ENCODE measurements at regions not wholly inside any gene's neighbourhood (a gene's known extent, or its start where the extent isn't known, plus 50 kb on each side); places are given as distances from the start of the nearest gene placed in this dataset.

DNA sequence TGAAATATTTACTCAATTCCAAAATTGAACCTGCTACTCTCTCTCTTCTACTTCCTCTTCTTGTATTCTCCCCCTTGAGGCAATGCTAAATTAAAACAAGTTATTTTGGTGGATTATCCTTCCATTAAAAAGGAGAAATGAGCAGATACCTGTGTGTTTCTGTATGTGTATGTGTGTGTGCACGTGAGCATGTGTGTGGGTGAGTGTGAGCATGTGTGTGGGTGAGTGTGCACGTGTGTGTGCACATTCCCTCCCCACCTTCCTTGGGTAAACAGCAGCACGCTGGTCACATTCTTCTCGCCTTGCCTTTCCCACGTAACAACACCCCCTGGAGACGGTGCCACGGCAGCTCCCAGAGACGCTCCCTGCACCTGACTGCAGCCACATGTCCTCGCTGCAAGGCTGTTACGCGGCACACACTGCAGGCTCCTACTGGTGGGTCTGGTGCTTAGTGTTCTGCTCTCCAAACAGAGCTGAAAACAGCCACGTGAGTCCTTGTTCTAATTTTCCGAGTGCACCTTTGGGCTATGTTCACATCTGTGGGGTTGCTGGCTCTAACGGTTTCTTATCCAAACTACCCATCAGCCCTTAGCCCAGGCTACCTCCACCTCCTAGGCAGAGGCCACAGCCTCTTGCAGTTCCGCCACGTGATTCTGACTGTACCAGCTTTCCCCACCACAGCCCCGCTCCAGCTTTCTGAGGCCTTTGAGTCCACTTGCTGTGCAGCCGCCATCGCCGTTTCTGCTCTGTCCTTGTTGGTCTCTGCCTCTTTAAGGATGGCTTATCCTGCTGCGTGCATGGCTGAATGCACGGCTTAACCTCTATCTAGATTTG, 123.4 kb downstream of the CTTN start:
- DNase-seq (ENCODE audit: low spot score) = no peak

DNA sequence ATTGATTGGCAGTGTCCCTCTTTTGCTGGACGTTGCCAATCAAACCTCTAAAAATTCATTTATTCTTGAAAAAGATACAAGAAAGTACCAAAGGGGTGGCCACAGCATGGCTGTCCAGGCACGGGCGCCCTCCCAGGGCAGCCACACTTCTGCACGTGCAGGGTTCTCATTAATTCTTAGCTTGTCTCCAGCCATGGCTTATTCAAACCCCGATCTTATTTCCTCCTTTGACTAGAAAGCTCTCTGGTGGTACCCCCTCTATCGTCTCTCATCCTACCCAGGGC, 123.9 kb downstream of the CTTN start:
- no peak for DNase-seq (ENCODE audit: low spot score)

DNA sequence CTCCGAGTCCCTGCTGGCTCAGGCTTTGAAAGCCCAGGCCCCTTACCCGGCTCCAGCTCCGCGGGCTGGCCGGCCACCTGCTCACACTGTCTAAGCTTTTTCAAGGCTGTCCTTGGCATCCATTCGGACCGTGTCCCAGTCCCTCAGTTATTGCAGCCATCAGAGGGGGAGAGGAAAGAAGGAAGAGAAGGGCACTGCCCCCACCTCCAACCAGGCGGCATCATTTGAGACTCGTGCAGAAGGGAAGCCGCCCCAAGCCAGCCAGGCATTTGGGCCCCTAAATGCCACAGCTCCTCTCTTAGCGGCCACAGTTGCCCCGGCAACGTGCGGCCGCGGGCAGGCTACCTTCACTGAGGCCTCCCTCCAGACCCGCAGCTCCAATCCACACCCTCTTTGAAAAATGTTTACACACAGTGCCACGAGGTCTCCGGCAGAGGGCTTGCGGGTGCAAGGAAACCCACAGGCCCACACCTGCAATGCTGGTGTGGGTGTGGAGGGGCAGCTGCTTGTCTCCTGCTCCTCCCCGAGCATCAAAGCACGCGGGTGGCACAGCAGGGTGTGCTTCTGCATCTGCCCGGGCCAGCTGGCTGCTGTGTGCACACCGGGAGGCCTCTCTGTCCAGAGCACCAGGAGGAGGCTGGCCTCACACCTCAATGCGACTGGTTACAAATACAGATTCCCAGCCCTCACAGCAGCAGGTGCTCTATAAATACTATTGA, 124.4 kb downstream of the CTTN start:
- DNase-seq (ENCODE audit: low spot score) = no peak

DNA sequence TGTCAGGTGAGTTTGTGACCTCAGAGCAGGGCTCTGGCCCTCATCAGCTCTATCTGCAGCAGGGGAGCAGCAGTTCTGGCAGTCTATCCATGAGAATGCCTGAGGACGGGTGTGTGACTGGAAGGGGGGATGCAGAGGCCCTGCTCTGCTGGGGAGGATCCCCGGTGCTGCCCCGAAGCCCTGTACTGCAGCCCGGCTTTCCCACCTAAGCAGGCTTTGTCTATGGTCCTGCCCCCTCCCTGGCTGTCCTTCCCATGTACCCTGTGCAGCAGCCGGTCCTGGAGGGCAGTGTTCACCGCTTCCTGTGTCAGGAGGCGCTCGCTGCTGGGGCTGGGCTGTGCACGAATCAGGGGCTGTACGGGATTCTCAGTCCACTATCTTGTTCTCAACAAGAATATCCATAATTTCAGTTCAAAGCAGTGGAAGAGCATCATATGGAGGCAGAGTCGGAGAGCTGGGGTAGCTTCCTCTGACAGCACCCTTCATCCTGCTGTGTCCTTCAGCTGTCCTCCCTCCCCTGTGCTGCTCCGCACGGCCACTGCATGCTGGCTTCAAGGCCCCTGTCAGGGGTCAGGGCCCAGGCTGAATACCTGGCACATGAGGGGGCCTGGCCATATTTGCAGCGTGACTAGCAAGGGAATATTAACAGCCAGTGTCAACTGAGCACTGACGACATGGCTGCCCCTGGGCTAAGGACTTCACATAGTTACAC, 125.2 kb downstream of the CTTN start:
- DNase-seq (ENCODE audit: low spot score) = no peak

DNA sequence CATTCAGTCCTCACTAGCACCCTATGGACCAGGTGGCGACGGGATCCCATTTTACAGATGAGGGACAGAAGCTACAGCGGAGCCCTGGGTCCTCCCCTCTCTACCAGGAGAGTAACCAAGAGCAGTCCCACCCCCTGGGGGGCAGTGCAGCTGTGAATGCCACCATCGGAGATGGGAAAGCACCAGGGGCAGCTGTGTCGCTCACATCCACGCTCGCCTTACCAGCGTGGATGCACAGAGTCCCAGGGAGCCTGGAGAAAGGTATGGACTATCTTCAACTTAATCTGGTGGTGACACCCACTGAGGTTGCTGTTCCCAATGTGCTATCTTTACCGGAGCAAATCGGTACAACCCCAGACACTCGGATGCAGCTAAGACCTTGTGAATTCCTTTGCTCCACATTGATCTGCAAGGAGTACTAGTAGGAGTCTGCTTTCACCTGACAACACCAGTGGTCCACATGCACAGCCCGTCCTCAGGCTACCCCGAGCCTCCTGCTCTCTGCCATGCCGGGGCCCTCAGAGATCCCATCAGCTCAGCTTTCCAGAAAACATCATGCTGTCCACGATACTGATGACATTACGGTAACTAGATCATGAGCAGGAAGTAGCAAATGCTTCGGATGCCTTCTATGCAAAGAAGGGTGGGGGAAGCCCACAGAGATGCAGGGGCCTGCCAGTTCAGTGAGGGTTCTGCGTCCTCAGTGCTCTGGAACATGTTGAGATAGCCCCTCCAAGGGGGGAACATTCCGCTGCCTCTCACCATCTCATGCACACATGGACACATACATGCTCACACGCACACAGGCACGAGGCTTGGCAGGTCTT, 126.0 kb downstream of the CTTN start:
- peak; percentile 34 for DNase-seq (ENCODE audit: low spot score)

DNA sequence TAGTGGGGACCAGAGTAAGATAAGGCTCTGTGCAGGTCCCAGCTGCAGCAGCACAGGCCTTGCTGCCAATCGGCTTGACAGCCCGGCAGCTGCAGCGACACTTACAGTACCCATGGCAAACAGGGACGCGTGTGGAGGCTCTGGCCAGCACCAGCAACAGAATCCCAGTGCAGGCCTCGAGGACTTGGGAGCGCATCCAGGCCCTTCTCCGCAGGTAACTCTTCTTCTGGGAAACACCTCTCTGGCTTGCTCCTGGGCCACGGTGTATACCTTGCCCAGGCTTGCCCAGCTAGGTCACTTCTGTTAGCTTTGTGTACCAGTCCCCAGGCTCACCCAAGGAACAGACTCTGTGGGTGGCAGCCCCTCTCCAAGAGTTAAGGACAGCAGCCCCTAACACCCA, 126.7 kb downstream of the CTTN start:
- no peak for DNase-seq (ENCODE audit: low spot score)

DNA sequence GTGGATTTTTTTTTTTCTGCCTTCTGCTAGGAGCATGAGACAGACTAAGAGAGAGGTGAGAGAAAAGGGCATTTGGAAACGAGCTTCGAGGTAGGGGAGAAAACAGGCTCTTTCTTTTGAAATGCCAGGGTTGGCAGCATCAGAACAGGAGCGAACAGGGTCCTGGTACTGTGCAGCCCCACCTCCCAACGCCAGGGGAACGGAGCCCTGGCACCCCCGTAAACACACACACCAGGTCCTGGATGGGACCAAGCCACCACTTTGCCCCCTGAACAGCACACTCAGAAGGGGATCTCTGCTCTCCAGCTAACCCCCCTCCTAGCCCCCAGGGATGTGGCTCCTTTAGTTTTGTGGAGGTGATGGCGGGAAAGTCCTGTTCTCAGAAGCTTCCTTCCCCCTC, 127.1 kb downstream of the CTTN start:
- no peak for DNase-seq (ENCODE audit: low spot score)

DNA sequence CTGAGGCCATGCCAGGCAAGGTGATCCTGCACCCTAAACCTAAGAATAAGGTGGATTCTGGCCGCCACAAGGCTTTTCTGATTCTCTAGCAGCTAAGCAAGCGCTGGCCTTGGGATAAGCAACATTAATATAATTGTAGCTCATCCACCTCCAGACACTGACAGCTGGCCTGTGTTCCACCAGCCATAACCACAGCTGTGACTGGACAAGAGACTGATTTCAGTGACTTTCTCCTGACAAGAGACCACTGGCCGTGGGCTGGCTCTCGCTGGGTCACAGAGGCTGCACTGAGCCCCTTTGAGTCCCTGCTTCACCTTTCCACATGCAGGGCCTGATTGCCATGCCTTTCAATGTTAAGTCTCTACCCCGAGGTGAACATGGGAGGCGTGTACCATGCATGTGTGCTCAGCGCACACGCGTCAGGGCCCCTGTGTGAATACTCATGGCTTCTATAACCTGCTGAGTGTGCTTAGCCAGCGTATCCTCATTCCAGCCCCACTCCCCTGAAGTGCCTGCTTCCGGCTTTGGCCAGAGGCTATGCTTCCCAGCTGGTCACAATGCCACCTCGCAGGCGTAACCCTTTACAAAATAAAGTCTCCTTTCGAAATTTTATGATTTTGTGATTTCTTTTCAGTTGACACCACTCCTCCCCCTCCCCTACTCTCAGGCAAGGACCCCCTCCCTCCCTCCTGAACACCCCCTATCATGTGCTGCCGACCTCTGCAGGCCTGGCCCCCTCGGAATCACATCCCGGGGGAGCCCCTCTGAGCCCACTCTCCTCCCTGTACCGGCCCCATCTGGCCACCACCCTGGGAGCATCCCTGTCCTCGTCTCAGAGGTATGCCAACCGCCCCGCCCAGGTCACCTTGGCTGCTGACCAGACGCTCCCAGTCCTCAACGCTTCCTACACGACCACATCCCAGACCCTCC, 128.1 kb downstream of the CTTN start:
- no peak for DNase-seq (ENCODE audit: low spot score)

DNA sequence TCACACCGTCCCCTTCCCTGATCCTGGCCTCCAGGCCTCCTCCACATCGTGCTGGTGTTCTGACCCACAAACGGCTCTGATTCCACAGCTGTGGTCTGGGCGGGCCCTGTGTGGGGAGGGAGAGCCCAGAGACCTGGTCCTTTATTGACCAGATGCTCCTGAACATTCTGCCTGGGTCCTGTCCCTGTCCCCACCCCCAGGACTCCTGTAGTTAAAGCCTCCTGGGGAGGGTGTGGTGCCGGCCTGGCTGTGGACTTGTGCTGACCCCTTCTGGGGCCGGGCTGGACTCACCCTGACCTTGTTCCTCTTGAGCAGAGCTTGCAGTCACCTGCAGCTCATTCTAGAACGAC, 128.7 kb downstream of the CTTN start:
- no peak for DNase-seq (ENCODE audit: low spot score)

DNA sequence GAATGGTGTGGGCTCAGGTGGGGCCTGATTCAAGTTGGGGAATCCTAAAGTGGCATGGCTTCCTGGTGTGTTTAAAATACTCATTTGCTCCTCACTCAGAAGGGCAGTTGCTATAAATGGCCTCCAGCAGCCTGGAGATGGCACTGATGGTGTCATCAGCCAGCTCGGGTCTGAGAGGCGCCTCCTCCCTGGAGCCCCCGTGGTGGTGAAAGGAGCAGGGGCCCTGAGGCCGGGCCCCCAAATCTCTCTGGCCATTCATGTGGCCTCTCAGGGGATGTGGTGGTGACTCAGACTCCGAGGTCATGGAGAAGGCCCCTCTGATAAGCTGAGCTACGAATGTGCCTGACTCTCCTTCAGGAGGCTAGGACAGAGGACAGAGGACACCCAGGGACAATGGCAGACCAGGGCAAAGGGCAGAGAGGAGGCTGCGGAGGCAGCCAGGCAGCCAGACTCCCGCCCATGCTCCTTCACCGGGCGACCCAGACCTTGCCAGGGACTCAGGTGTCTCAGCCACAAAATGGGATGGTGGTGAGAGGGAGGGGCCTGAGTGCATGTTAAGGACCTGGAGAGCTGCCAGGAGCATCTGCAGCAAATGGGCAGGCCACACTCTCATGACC, 129.2 kb downstream of the CTTN start:
- DNase-seq (ENCODE audit: low spot score) = no peak

DNA sequence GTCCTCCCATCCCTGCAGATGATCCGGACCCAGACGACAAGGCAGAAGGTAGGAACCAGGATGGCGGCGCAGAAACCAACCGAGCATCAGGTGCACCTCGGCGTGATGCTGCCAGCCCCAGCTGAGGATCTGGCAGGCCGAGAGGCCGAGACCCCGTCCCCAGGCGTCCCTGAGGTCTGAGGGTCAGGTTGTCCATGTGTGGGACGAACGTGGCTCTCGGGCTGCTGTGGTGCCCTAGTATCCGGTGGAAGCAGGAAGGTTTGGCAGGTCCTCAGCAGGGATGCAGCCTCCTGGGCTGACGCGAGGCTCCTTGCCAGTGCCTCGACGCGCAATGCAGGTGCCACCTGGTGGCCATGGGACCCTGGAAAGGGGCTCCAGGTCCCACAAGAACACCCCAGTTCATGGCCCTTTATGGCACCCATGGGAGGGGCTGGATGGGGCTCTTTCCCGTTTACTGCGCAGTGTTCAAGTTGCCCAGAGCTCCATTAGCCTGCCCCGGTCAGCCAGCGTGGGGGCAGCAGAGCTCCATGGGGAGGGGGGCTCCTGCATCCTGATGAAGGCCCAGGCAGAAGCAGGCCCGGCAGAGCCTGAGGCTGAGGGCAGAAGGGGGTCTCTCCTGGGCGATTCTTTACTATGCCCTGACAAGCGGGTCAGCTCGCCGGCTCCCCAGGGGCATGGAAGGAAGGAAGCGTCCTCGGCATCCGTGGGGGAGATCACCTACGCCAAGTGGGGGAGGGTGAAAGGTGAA, 129.9 kb downstream of the CTTN start:
- DNase-seq (ENCODE audit: low spot score) = no peak

DNA sequence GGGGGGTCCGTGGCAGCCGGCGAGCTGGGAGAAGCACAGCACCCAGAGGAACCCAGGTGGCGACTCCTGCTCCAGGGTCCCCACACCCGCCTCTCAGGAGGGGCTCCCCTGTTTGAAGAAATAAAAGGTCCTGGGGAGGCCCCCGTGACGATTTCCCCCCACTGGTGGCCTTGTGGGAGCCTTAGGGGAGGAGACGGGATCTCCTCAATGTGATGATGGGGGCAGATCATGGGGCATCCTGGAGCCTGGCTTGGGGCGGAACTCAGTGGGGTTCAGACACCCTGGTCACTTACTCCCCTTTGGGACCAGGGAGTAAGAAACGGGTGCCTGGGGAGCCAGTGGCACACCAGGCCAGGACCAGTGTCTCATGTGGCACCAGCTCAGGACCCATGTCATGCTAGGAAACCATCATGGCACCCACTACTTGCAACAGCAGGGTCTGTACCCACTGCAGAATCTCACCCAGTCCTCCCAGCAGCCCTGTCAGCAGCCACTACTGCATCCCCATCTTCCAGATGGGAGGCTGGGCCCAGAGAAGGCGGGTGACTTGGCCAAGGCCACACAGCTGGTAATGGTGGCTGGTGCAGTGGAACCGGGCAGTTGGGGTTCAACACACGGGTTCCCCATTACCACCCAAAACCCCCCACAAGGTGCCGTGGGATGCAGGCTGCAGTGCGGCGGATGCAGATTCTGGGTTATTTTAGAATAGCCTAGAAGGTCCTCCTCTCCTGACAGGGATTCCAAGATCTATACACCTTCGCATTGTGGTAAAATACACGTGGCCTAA, 130.7 kb downstream of the CTTN start:
- DNase-seq (ENCODE audit: low spot score) = no peak

DNA sequence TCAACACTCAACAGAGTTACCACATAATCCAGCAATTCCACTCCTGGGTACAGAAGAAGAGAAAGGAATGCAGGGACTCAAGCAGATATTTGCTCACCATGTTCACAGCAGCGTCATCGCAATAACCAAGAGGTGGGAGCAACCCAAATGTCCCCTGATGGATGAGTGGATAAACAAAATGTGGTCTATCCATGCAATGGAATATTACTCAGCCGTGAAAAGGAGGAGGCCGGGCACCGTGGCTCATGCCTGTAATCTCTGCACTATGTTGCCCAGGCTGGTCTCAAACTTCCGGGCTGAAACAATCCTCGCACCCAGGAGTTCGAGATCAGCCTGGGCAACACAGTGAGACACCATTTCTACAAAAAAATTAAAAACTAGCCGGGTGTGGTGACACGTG, 131.7 kb downstream of the CTTN start:
- no peak for DNase-seq (ENCODE audit: low spot score)

DNA sequence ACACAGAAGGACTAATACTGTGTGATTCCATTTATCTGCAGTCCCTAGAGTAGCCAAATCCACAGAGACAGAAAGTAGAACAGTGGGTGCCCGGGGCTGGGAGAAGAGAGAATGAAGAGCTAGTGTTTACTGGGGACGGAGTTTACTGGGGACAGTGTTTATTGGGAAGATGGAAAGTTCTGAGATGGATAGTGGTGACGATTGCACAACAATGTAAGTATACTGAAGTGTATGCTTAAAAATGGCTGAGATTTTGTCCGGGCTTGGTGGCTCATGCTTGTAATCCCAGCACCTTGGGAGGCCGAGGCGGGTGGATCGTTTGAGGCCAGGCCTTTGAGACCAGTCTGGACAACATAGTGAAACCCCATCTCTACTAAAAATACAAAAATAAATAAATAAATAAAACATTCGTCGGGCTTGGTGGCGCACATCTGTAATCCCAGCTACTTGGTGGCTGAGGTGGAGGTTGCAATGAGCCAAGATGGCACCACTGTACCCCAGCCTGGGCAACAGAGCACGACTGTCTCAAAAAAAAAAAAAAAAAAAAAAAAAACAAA, 132.4 kb downstream of the CTTN start:
- no peak for DNase-seq (ENCODE audit: low spot score)

DNA sequence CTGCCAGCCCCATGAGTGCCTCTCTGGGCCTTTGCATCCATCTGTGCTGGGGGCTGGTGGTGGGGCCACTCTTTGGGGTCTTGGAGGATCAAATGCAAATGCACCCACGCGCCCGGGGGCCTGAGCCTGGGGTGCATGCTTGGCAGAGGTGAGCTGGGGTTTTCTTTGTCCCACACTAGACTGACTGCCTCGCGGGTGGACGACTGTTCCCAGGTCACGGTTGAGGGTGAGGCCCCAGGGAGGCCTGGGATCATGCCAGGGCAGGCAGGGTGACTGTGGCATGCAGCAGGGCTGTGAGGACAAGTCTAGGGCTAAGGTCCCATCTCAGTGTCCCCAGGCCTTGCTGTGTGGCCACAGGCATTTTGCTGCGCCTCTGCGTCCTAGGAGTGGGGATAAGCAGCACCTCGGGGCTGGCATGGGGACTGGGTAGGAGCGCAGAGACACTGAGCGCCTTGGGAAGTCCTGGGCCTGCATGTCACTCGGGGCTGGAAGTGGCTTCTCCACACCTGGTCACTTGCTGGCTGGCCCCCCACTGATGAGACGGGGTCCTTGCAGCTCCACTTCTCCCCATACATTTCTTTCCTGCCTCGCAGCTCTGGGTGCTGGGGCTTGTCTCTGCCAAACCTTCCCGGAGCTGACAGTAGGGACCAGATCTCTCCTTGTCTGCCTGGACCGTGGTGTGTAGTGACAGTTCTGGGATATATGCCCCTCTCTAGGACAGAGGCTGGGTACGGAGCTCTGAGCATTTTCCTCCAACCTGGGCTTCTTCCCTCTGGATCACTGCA, 133.1 kb downstream of the CTTN start:
- no peak for DNase-seq (ENCODE audit: low spot score)

DNA sequence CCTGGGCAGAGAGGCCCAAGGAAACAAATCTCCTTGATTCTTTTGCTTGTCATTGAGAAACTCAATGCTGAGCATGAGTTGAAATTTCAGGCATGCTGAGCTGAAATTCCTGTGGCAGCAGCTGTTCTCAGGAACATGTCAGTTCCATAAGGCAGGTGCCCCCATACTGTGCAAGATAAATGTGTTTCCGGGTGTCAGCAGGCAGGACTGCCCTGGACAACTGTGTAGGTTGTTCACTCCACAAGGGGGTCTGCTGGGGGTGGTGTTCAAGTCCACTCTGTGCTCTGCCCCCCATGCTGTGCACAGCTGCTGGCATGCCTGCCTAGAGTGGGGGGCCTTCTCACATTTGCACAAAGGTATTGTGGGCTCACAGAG, 133.7 kb downstream of the CTTN start:
- no peak for DNase-seq (ENCODE audit: low spot score)

DNA sequence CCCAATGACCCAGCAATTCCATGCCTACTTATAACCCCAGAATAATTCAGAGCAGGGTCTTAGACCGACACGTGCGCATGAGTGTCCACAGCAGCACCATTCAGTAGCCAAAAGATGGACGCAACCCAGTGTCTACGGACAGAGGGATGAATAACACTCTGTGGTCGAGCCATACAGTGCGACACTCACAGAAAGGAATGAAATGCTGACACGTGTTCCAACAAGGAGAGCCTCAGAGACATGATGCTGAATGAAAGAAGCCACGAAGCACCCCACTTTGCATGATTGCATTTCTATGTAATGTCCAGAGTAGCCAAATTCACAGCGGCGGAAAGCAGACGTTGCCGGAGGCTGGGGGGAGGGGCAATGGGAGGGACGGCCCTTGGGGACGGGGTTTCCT, 134.4 kb downstream of the CTTN start:
- DNase-seq (ENCODE audit: low spot score) = no peak

Measured in umbilical cord (tissue), 1 donor.